GM19239 (cell line): ENCODE measurements at regions not wholly inside any gene's neighbourhood (a gene's known extent, or its start where the extent isn't known, plus 50 kb on each side); places are given as distances from the start of the nearest gene placed in this dataset.
"Not testable (repeated sequence)": the region's sequence is repeated elsewhere in the genome, so short reads cannot be mapped to it uniquely, and the experiment has no call there.

Experiments
- DNase-seq: peaks from one replicate; pipeline ENCODE4 v3.0.0; 2011; ENCODE audit warnings: low spot score; ENCODE audit not compliant: insufficient read length
- FAIRE-seq: peaks from 2 replicates; lab custom pipeline; 2011; peaks lifted over from hg19 to GRCh38; lab: Jason Lieb, UNC

DNA sequence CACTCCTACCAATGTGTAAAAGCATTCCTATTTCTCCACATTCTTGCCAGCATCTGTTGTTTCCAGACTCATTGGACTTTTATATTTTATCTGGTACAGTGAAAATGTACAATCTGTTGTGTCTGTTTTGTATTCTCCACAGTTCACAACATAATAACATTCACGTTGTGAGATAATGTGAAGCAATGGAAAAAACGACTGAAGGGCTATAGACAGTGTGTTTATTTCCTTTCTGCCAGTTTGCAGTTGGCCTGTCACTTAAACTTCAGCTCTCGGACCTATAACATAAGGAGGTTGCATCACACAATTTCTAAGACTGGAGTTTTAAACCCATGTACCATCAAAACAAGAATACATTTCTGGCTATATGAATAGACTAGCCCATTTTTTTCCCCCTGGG, 965.5 kb upstream of the ATXN8OS start:
- DNase-seq (no peak), FAIRE-seq (no peak)

DNA sequence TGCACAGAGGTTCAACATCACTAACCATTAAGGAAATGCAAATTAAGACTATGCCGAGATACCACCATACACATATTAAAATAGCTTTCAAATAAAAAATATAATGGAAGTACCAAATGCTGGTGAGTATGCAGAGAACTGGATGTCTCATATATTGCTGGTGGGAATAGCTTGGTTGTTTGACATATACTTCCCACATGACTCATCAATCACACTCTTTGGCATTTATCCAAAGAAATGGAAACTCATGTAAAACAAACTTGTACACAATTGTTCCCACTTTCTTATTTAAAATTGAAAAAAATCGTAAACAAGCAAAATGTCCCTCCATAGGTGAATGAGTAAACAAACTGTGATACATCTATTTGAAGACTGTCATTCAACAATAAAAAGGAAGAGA, 982.6 kb upstream of the ATXN8OS start:
- FAIRE-seq: no peak
- DNase-seq: no peak

DNA sequence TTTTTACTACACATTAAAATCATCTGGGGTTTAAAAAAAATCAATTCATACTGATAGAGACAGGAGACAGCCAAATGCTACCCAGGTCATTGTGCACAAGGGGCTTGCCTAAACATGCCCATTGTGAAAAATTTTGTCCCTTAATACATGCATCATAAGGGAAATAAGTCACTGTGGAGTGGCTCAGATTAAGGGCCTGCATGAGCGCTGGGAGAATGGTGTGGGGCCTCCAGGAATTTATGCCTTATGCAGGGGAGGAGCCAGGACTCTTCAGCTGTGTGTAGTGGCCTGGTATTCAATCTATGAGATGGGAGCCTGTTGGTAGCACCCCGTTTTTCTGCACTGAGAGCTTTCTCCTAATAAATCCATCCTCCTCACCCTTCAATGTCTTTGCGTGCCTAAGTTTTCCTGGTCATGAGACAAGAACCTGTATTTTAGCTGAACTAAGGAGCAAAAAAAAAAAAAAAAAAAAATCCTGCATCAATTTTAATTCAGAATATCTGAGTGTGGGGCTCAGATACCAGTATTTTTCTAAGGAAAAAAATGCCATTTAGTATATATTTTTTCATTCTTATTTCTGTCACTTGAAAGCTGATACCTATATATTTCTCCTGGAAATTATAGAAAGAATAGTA, 997.6 kb upstream of the ATXN8OS start:
- FAIRE-seq: no peak
- no peak for DNase-seq

DNA sequence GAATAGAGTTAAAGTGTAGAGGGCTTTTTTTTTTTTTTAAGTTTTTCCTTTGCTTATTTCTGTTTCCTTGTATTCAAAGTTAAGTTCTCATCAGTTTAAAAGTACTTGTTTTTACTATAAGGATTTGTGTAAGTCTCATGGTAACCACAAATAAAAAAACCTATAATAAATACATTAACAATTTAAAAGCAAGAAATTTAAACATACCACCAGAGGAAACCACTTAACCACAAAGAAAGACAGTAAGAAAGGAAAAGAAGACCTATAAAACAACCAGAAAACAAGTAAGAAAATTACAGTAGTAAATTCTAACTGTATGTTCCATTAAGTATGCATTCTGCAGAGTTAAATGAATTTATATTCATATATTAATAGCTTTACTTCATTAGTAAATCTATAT, 999.1 kb upstream of the ATXN8OS start:
- no peak for FAIRE-seq
- no peak for DNase-seq

DNA sequence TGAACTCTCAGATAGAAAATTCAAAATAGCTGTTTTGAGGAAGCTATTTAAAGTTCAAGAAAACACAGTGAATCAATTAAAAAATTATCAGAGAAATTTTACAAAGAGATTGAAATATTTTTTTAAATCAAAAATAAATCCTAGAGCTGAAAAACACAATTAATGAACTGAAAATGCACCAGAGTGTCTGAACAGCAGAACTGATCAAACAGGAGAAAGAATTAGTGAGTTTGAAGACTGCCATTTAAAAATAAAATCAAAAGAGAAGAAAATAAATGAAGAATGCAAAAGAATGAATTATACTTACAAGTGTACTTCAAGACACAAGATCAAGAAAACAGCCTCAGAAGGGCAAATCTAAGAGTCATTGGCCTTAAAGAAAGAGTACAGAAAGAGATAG, 1000.2 kb upstream of the ATXN8OS start:
- DNase-seq (no peak), FAIRE-seq (no peak)

DNA sequence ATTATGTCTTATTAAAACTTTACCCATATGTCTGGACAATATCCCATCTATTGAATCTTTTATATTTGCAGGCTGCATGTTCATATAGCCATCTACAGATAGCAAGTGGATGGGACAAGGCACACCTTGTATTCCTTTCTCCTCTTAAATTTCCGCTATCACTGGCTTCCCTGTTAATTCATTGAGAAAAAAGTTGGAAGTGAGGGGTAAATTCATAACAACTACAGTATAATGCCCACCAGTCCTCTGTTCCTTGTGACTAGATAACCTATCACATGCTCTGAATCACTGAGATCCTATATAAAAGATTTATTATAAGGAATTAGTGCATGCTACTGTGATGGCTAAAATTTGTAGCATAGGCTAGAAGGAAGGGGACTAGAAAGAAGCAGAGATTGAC, 1005.8 kb upstream of the ATXN8OS start:
- DNase-seq (no peak), FAIRE-seq (no peak)

DNA sequence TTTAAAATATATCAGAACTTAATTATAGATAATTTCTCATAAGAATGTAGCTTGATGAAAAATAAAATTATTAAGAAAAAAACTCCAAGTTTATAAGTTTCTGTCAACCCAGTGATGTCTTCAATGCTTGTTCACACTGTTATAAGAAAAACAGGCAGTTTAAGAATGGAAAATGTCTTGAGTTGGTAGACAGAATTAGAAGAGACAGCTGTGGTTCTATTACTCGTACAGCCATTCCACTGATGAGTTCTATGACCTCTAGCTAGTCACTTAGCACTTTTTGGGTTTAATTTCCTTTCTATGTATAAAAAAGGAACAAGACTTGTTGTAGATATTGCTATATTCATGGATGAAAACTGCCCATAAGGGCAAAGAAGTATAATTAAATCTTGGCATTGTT, 1013.1 kb upstream of the ATXN8OS start:
- no peak for FAIRE-seq

DNA sequence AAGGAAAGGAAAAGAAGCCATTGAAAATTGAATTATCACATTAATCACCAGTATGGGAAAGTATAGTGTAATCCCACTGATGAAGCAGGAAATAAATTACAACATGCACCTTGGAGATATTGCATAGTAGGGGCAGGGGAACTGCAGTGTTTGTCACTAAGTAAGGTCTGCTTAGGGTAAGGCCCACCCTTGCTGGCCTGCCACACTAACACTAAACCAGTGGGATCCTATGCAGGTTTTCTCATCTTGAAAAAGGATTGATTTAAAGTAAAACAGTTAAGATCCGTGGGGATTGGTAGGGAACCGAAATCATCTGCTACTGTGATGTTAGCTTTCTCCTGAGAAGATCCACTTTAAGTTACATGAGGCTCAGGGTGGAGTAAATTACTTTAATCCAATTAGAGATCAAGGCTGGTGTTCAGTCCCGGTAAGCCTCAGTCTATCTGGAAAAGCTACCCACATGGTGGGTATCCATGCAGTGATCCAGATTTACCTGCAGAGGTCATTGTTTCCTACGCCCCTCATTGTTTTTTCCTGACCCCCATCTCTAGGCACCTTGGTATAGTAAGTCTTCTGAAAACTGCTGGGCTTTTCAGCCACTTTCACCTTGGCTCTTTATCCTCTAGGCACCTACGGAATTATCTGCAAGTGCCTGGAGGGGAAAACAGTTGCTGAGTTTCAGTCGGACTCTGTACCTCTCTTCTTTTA, 1014.9 kb upstream of the ATXN8OS start:
- DNase-seq (no peak), FAIRE-seq (no peak)

More for the DNA sequence above, 1013.1 kb upstream of the ATXN8OS start:
- DNase-seq: no peak

DNA sequence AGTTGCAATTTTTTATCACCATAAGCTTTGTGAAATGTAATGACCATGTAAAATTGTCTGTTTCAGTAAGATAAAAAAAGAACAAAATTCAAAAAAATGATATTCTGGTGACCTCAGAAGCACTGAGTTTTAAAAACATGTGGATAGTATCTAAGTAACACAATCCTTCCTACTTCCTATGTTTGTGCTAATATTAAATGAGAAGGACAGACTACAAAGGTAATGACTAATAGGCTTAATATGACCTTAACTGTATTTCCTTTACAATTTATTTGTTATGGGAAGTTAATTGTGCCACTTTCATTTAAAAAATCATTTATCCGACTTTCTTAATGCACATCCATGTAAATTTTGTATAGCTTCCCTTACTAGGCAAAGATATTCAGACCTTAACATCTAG, 1030.4 kb upstream of the ATXN8OS start:
- FAIRE-seq (no peak), DNase-seq (no peak)

DNA sequence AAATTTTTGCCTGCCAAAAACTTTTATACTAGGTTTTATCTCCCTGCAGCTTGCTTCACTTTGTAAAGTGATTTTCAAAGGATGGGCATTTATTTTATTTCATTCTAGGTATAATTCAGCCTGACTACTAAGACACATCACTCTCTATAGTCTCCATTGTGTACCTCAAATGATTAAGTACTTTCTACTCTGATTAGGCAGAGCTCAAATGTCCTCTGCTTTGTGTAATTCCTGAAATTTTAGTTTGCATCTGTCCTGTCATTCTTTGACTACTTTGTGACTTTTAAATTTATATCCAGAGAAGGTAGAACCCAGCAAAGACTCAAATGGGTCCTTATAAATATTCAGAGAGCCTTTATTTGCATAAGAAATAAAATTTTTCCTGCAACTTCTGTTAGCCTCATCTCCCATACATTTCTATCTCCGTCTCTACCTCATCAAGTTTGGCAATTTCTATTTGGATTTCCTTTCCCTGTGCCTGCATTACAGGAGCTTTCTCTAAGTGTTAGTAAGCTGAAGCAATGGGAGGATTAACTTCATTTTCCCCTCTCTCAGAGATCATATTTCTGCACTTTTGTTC, 1038.0 kb upstream of the ATXN8OS start:
- FAIRE-seq (no peak), DNase-seq (no peak)

DNA sequence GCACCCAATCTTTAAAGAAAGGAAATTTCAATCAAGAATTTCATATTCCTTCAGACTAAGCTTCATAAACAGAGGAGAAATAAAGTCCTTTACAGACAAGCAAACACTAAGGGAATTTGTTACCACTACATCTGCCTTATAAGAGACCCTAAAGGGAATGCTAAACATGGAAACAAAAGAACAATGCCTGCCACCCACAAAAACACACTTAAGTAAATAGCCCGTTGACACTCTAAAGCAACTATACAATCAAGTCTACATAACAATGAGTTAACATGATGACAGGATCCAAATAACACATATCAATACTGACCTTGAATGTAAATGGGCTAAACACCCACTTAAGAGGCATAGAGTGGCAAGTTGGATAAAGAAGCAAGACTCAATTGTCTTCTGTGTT, 1056.9 kb upstream of the ATXN8OS start:
- FAIRE-seq: no peak

DNA sequence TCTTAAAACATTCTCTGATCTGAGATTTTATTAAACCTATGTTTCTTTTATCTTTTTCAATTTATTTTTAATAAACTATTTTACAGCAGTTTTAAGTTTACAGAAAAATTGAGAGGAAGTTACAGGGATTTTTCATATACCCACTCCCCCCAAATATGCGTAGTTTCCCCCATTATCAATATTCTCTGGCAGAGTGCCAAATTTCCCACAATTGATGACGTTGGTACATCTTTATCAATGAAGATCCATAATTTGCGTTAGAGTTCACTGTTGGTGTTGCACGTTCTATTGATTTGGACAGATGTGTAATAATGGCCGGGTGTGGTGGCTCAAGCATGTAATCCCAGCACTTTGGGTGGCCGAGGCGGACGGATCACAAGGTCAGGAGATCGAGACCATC, 1063.0 kb upstream of the ATXN8OS start:
- FAIRE-seq (no peak), DNase-seq (no peak)

More for the DNA sequence above, 1056.9 kb upstream of the ATXN8OS start:
- no peak for DNase-seq

DNA sequence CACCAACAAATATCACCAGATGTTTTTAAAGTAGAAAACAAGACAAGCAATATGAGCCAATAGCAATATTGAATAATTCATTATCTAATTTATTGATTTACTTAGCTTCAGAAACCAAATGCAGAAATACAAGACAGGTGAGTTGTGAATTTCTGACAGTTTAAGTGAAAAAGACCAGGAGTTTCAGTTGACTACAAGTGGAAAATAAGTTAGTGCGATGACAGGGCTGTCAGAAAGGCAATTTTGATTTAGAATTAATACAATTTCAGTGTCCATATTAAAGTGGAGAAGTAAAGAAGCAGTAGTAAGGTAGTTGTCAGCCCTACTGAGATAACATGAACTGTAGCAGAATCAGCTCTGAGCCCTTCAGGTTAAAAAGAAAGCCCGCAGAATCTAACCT, 1066.7 kb upstream of the ATXN8OS start:
- DNase-seq (no peak), FAIRE-seq (no peak)

DNA sequence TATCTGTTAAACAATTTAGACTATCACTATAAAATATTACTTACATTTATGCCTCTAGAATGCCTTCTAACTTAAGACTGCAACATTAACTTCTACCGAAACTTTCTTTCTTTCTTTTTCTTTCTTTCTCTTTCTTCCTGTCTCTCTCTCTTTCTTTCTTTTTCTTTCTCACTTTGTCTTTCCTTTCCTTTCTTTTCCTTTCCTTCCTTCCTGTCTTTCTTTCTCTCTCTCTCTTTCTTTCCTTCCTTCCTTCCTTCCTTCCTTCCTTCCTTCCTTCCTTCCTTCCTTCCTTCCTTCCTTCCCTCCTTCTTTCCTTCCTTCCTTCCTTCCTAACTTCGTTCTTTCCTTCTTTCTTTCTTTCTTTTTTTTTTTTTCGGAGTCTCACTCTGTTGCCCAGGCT, 1071.9 kb upstream of the ATXN8OS start:
- no peak for FAIRE-seq
- no peak for DNase-seq

DNA sequence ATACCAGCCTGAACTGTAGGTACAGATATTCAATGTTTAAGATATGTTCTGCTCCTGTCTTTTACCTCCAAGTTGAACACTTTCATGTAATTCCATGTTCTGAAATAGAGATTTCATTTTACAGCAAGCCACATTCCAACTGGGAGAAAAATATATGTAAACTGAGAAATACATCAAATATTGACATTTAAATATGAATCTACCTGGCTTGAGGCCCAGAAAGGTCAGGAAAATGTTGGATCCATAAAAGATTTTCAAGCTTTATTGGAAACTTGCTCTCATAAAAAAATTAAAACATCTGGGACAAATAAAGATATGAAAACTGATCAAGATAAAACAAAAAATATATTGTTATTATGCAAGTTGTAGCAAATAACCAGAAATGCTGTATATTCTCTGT, 1078.7 kb upstream of the ATXN8OS start:
- DNase-seq: no peak
- FAIRE-seq: no peak

DNA sequence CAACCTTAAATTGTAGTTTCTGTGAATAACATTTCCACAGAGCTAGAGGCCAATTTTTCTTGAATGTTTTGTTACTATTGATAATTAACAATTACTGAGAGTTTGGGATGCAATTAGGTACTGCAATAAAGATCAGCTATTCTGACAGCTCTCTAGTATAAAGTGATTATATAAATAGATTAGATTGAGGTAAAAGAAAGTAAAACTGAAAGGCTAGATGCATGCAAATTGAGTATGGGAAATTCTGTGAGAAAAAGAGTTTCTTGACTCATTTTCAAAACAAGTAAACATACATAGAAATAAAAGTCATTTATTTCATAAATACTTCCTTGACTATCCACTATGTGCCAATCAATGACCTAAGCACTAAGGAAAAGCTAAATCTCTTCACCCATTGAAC, 1087.5 kb upstream of the ATXN8OS start:
- FAIRE-seq: no peak

DNA sequence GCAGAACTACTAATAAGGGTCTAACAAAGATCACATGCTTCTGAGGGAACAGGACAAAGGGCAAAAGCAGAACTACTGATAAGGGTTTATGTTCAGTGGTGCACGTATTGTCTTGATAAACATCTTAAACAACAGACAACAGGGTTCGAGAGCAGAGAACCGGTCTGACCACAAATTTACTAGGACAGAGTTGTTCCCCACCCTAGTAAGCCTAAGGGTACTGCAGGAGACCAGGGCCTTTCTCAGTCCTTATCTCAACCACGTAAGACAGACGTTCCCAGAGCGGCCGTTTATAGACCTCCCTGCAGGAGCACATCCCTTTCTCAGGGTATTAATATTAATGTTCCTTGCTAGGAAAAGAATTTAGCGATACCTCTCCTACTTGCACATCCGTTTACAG, 1089.5 kb upstream of the ATXN8OS start:
- FAIRE-seq: not testable (repeated sequence)

More for the DNA sequence above, 1087.5 kb upstream of the ATXN8OS start:
- no peak for DNase-seq

DNA sequence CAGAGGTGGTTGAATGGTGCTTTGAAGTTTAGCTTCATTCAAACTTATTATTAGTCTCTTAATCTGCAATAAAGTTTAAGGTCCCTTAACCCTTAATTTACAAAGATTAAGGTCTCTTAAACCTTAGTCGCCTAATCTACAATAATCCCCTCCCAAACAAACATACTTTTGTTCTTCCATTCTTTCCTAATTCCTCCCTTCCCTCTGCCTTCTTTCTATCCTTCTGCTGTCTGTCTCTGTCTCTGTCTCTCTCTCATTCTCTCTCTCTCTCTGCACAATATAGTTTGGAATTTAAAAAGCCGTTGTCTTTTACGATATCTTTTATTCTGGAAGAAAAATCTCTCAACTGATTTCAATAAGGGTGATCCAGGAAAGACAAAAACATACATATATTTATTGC, 1096.8 kb upstream of the ATXN8OS start:
- DNase-seq: no peak
- FAIRE-seq: no peak

More for the DNA sequence above, 1089.5 kb upstream of the ATXN8OS start:
- not testable (repeated sequence) for DNase-seq

DNA sequence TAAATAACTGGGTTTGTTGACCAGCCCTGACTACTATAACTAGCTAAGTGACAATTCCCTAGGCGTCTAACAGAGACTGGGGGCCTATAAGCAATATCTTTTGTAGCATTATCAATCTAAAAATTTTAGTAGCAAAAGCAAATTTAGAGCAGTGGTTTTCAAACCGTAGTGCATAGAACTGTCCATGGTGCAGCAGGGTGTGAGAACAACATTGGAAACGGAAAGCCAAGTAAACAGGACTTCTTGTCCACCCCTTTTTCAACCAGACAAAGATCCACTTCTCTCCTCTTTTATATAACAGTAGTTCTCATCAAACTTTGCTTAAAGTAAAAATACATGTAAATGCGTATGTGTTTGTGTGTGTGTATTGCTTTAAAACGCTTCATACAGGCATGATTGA, 1099.1 kb upstream of the ATXN8OS start:
- FAIRE-seq (no peak), DNase-seq (no peak)

DNA sequence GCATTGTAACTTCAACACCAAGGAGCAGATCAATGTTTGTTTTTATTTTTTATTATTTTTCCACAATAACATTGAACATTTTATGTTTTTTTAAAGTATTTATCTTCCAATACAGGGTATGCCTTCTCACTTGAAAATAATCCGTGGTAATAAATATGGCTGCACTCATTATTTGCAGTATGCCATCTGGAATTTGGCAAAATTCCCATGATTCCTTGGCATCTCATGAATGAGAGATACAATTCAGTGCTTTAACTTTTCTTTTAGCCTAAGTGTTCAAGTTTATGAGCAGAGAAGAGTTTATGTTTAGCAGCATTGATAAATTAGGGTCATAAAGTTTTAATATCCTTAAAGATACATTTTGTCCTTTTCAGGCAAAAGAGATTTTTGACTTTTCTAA, 1109.6 kb upstream of the ATXN8OS start:
- FAIRE-seq: no peak
- no peak for DNase-seq

DNA sequence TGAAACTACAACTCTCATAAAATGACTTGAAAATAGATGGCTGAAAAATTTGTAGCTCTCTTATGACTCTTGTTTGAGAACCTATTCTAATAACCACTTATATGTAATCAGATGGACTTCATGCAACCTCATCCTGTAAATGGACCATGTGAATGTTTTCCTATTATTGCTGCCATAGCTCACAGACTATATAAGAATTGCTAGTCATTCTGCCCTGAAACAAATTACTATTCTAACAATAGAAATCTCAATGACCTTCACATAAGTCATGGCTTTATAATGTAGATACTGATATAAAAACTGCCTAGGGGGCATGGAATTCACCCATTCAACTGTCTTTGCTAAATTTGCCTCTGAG, 1111.0 kb upstream of the ATXN8OS start:
- FAIRE-seq (no peak), DNase-seq (no peak)
